ELR (cell line): ENCODE measurements at regions not wholly inside any gene's neighbourhood (a gene's known extent, or its start where the extent isn't known, plus 50 kb on each side); places are given as distances from the start of the nearest gene placed in this dataset.
A peak's percentile ranks its signal among the peaks of the same experiment; 100 is the strongest.

Experiments used
- DNase-seq: peaks from one replicate; pipeline ENCODE4 v3.0.0-alpha.2; 2015; ENCODE audit warnings: low read depth

GRCh38 chr9:86655147-86655546 is 292.2 kb downstream of the GAS1 start:
- no peak for DNase-seq

DNA sequence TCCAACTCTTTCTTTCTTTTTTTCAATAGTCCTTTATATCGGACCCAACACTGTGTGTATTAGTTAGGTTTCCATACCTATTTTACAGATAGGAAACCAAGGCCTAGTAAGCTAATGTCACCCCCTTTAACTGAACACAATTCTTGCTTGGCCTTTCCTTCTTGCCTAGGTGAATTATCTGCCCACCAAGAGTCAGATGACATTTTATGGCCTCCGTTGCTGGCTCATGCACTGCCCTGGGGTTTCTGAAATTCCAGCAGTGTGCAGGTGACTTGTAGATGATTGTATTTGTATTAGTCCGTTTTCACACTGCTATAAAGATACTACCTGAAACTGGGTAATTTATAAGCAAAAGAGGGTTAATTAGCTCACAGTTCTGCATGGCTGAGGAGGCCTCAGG is 293.8 kb downstream of the GAS1 start:
- no peak for DNase-seq

GRCh38 chr9:86652736-86653135 is 294.6 kb downstream of the GAS1 start:
- no peak for DNase-seq

DNA sequence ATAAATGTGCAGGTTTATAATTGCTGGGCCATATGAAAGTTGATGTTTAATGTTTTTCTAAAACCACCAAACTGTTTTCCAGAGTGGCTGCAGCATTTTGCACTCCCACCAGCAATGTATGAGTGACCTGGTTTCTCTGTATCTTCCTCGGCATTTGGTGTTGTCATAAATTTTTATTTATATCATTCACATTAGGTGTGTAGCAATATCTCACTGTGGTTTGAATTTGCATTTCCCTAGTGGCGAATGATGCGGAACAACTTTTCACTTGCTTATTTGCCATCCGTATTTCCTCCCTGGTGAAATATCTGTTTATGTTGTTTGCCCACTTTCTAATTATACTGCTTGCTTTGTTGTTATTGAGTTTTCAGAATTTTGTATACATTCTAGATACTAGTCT is 295.7 kb upstream of the TUT7 start:
- no peak for DNase-seq

DNA sequence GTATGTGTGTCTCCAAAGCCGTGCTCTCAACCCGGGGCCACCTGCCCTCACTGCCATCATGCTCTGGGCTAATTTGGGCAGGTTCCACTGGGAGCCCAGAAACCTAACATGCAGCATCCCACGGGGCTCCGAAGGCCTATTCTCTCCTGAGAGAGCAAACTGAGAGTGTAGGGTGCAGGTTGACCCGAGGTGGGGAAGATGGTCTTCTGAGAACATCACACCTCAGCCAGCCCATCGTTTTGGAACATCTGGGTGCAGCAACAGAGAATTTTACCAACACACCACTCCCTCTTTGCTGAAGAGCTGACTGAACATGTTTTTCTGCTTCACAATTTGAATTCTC is 294.6 kb upstream of the TUT7 start:
- DNase-seq = no peak

DNA sequence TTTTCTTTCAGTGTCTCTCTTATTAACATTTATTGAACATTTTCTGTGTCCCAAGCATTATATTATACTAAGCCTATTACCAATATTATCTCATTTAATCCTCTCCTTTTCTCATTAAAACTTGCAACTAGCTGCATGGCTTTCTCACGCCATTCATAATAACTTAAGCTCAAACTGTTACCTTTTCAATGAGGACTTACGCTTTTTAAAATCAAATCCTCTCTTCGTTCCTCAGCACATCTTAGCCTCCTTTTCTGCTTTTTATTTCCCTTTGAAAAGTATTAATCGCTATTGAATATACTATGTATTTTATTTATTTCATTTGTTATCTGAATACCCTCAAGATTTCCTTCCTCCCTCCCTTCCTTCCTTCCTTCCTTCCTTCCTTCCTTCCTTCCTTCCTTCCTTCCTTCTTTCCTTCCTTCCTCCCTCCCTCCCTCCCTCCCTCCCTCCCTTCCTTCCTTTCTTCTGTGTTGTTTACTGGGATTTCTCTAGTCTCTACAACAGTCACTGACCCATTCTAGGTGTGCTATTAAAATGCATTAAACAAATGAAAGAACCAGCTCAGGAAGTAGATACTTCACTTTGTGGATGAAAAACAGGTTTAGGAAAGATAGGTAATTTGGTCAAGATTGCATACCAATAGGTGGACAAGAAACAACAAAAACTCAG is 294.1 kb upstream of the TUT7 start:
- DNase-seq = no peak

GRCh38 chr9:86645303-86645702 is 291.1 kb upstream of the TUT7 start:
- DNase-seq = no peak

DNA sequence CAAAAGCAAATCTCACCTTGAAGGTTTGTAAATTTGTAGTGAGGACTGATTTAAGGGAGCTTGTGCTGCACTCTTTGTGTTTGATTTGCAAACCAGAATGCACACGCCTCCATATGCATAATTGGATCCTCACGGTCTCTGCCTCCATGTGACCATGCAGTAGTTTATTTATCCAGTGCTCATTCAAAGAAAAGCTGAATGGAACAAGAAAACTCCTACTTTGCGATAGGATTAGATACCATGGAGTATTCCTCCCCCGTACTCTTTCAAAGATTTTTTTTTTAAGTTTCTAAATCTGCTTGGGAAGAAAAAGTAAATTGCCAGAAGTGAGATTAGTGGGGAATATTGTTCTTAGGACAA is 290.4 kb upstream of the TUT7 start:
- DNase-seq = no peak

DNA sequence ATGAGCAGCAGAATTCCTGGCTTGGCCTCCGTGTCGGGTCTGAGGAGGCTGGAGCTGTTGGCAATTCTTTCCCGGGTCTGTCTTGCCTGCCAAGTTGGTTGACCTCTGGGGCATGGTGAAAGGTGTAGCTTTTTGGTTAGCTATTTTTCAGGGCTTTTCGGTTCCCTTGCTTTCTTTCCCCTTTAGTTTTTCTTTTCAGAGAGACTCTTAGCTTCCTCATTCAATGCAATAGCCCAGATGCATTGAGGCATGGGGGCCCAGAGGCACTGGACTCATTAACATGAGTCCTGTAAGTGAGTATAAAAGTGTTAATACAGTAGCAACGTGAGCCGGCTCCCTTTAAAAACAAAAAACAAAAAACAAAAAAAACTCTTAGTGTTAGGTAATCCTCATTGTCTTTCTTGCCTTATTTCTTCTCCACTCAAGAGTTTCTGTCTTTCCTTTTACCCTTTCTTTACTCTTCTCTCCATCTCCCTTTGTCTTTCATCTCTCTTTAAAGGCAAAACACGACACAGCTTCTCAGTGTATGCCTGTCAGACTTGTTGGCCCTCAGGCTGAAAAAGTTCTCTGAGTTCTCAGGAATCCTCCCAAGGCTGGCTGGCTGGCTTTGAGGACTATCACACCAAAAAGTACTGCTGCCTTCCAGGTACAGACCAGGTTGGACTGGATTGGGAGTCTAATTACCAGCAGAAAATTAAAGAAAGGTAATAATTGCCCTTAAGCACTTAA is 289.9 kb upstream of the TUT7 start:
- DNase-seq = no peak

GRCh38 chr9:86642721-86643120 is 288.5 kb upstream of the TUT7 start:
- DNase-seq = no peak

- DNase-seq = no peak
Measured at GRCh38 chr9:86641970-86642369, 287.8 kb upstream of the TUT7 start.

- no peak for DNase-seq
Measured at GRCh38 chr9:86639899-86640379, 285.7 kb upstream of the TUT7 start.

- DNase-seq = no peak
Measured at GRCh38 chr9:86639287-86639686, 285.1 kb upstream of the TUT7 start.

DNA sequence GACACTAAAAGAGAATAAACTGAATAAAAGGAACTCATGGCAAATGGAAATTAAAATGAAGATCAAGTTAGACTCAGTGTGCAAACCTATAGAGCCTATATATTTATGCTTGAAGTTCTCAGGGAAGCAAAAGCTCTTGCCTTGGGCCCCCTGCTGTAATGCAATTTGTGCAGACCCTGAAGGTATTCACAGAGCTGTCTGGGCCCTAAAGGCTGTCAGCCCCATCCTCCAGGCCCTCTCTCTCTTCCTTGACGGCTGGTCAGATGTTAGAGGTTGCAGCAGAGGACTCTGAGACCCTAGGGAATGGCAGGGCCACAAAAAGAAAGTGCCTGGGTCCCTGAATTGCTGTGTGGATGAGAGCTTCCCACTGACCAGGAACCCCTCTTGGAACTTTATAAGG is 283.9 kb upstream of the TUT7 start:
- DNase-seq = no peak

- peak; percentile 28 for DNase-seq
Measured at GRCh38 chr9:86637515-86637914, 283.3 kb upstream of the TUT7 start.

DNA sequence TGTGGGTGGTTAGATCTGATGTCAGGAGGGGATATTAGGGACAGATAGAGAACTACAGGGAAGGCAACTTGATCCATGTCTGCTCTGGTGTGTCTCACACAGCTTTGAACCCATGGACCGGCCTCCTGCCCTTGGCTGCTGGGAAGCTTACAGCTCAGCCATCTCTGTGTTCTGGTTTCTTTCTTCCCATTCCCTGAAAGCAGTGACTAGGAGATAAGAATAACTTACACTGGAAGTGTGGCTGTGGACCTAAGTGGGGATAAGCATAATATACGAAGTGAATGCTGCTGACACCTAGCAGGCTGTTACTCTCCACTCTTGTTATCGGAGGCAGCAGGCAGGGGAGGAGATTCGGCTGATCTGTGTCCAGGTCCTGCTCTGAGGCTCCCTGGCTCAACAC is 282.3 kb upstream of the TUT7 start:
- no peak for DNase-seq

DNA sequence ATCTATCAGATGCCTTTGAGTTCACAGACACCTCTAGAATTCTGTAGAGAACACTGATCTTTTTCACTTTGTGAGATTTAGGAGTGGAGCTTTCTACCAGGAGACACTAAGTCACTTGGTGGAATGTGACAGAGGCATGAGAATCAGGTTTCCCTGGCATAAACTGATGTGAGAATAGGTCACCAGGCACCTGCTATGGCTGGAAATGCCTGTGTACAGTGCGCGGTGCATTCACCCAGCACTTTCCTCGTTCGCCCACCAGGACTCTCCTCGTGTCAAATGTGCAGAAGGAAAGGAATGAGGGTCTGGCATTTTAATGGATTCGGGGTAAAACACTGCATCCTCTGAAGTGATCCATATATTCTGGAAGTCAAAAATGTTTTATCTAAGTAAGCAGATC is 281.8 kb upstream of the TUT7 start:
- DNase-seq = no peak

- DNase-seq = no peak
Measured at GRCh38 chr9:86634501-86634900, 280.3 kb upstream of the TUT7 start.

GRCh38 chr9:86633945-86634344 is 279.7 kb upstream of the TUT7 start:
- no peak for DNase-seq

DNA sequence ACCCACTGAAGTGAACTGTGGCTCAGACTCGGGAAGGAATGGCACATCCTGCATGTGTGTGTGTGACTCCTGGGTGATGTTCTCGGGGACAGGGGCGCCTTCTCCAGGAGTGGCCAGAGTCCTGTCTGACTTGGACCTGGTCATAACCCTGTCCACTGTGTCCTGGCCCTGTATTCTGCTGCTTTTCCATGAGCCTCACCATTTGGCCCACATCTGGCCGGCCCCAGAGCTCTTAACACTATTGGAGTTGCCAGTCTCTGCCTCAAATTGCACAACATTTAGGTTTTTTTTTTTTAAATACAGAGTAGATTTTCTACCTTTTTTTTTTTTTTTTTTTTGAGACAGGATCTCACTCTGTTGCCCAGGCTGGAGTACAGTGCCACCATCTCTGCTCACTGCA is 278.3 kb upstream of the TUT7 start:
- DNase-seq = no peak

GRCh38 chr9:86629530-86629929 is 275.3 kb upstream of the TUT7 start:
- DNase-seq = no peak

- DNase-seq = no peak
Measured at GRCh38 chr9:86626802-86627201, 272.6 kb upstream of the TUT7 start.

GRCh38 chr9:86624630-86625029 is 270.4 kb upstream of the TUT7 start:
- no peak for DNase-seq
